ENCODE measurements at regions not wholly inside any gene's neighbourhood (a gene's known extent, or its start where the extent isn't known, plus 50 kb on each side); places are given as distances from the start of the nearest gene placed in this dataset.

- Histone ChIP-seq H3K79me2 (ENCODE audit: insufficient read depth, low read length) (no peaks in the 10 kb centered on the region), H3K27me3 (ENCODE audit: insufficient read depth, low read length) (no peaks in the 10 kb centered on the region), H3K4me2 (ENCODE audit: low read length) (no peak overlapping the region), H3K36me3 (ENCODE audit: control insufficient read depth in 1 of 2, insufficient read depth in 2 of 2, low read length in 2 of 2) (no peaks in the 10 kb centered on the region), H2AFZ (ENCODE audit: low read depth, low read length, poor library complexity, severe bottlenecking) (no peak overlapping the region), H3K4me1 (ENCODE audit: control insufficient read depth in 1 of 2, insufficient read depth in 2 of 2, low read length in 2 of 2) (no peaks in the 10 kb centered on the region), H3K9me2 (ENCODE audit: insufficient read depth) (no peaks in the 10 kb centered on the region), H3K9me3 (ENCODE audit: control insufficient read depth in 1 of 2, insufficient read depth in 1 of 2, low read depth in 1 of 2, low read length in 2 of 2) (no peaks in the 10 kb centered on the region; a peak in 1 of 4 replicates), H4K20me1 (ENCODE audit: insufficient read depth) (no peaks in the 10 kb centered on the region), H3K4me3 (replicated peaks in 1 of 2; ENCODE audit: low read depth in 1 of 2, low read length in 2 of 2) (no peak overlapping the region), H3K27ac (ENCODE audit: low read depth, low read length) (no peak overlapping the region), H3K9ac (ENCODE audit: low read length) (no peak overlapping the region)
- BruUV-seq (replicated peaks): no TSS peak
- ATAC-seq (no peak), DNase-seq (ENCODE audit: low read depth, low spot score) (no peak)
- ChIA-PET POLR2A (no interaction called here), CTCF (no interaction called here), RAD21 (ENCODE audit: low non-redundant PET in 1 of 2, low total read pairs in 2 of 2, uncharacterized antibody in 2 of 2, unreplicated experiment in 2 of 2) (no interaction called here)
- intact Hi-C loops (cut with micrococcal nuclease): no loop called here
- TF ChIP-seq CTCF (IDR thresholded peaks at IDR 0.05 in 2 of 3, conservative IDR thresholded peaks at IDR 0.05 in 1 of 3; ENCODE audit: borderline replicate concordance in 1 of 3, insufficient read depth in 1 of 3, low read depth in 2 of 3, low read length in 2 of 3) (no peak), EZH2 (IDR thresholded peaks at IDR 0.05) (no peak), POLR2AphosphoS5 (IDR thresholded peaks at IDR 0.05; ENCODE audit: low read depth, low read length) (no peak)
Observed at GRCh38 chr6:94588301-94588700, 989.0 kb upstream of the MANEA start.

- Histone ChIP-seq H3K27me3 (ENCODE audit: insufficient read depth, low read length) (no peaks in the 10 kb centered on the region), H3K4me1 (ENCODE audit: control insufficient read depth in 1 of 2, insufficient read depth in 2 of 2, low read length in 2 of 2) (no peaks in the 10 kb centered on the region), H3K27ac (ENCODE audit: low read depth, low read length) (no peak overlapping the region), H3K79me2 (ENCODE audit: insufficient read depth, low read length) (no peaks in the 10 kb centered on the region), H3K4me2 (ENCODE audit: low read length) (no peak overlapping the region), H4K20me1 (ENCODE audit: insufficient read depth) (no peaks in the 10 kb centered on the region), H2AFZ (ENCODE audit: low read depth, low read length, poor library complexity, severe bottlenecking) (no peak overlapping the region), H3K4me3 (replicated peaks in 1 of 2; ENCODE audit: low read depth in 1 of 2, low read length in 2 of 2) (no peak overlapping the region), H3K36me3 (ENCODE audit: control insufficient read depth in 1 of 2, insufficient read depth in 2 of 2, low read length in 2 of 2) (no peaks in the 10 kb centered on the region), H3K9me3 (ENCODE audit: control insufficient read depth in 1 of 2, insufficient read depth in 1 of 2, low read depth in 1 of 2, low read length in 2 of 2) (peaks cover 0 to 4% of the 10 kb centered on the region in 2 experiments; a peak in 1 of 4 replicates), H3K9ac (ENCODE audit: low read length) (no peak overlapping the region), H3K9me2 (ENCODE audit: insufficient read depth) (no peaks in the 10 kb centered on the region)
- no TSS peak for BruUV-seq (replicated peaks)
- intact Hi-C loops (cut with micrococcal nuclease): no loop called here
- ChIA-PET CTCF (no interaction called here), POLR2A (no interaction called here), RAD21 (ENCODE audit: low non-redundant PET in 1 of 2, low total read pairs in 2 of 2, uncharacterized antibody in 2 of 2, unreplicated experiment in 2 of 2) (no interaction called here)
- ATAC-seq: no peak
- no peak for DNase-seq (ENCODE audit: low read depth, low spot score)
- TF ChIP-seq POLR2A (IDR thresholded peaks at IDR 0.05; ENCODE audit: borderline replicate concordance, extremely low read depth, insufficient read depth, insufficient read length): no peak
- TF ChIP-seq TCF7L2 (IDR thresholded peaks at IDR 0.05; ENCODE audit: borderline replicate concordance, extremely low read depth, insufficient read depth, insufficient read length): no peak
- TF ChIP-seq ZBTB33 (IDR thresholded peaks at IDR 0.05; ENCODE audit: extremely low read depth, insufficient replicate concordance, low read length): no peak
- no peak for TF ChIP-seq CEBPB (IDR thresholded peaks at IDR 0.05; ENCODE audit: low read depth)
- TF ChIP-seq ELF1 (IDR thresholded peaks at IDR 0.05; ENCODE audit: borderline replicate concordance, low read depth): no peak
- no peak for TF ChIP-seq CBX3 (IDR thresholded peaks at IDR 0.05; ENCODE audit: low read depth)
- no peak for TF ChIP-seq POLR2AphosphoS5 (IDR thresholded peaks at IDR 0.05; ENCODE audit: low read depth, low read length)
- no peak for TF ChIP-seq SRF (IDR thresholded peaks at IDR 0.05; ENCODE audit: low read depth)
- no peak for TF ChIP-seq FOSL1 (IDR thresholded peaks at IDR 0.05; ENCODE audit: low read depth)
- no peak for TF ChIP-seq EGR1 (IDR thresholded peaks at IDR 0.05; ENCODE audit: low read depth)
- no peak for TF ChIP-seq RAD21 (IDR thresholded peaks at IDR 0.05; ENCODE audit: low read depth)
- TF ChIP-seq ZNF274 (IDR thresholded peaks at IDR 0.05; ENCODE audit: low read depth, low read length): no peak
- no peak for TF ChIP-seq YY1 (IDR thresholded peaks at IDR 0.05; ENCODE audit: extremely low read depth, insufficient replicate concordance, low read depth, low read length)
- no peak for TF ChIP-seq EZH2 (IDR thresholded peaks at IDR 0.05)
Observed at GRCh38 chr6:94584211-94584610, 993.1 kb upstream of the MANEA start.

All from HCT116 (cell line).